IPS-18c (cell line): ENCODE measurements at regions not wholly inside any gene's neighbourhood (a gene's known extent, or its start where the extent isn't known, plus 50 kb on each side); places are given as distances from the start of the nearest gene placed in this dataset.
"Not testable (repeated sequence)": the region's sequence is repeated elsewhere in the genome, so short reads cannot be mapped to it uniquely, and the experiment has no call there.

Experiments used
- H3K4me3 ChIP-seq: 2 replicates; pipeline ENCODE4 v1.7.0; 2013; ENCODE audit warnings: low read depth, mild to moderate bottlenecking, low read length, moderate library complexity; ENCODE audit not compliant: insufficient read depth
- H3K9me3 ChIP-seq: one replicate; pipeline ENCODE4 v1.6.1; 2013; ENCODE audit warnings: mild to moderate bottlenecking, low read length, moderate library complexity; ENCODE audit not compliant: control insufficient read depth, insufficient read depth

- H3K9me3 ChIP-seq: peaks cover 4% of the 10 kb centered on the region
Measured at GRCh38 chr14:99026471-99026870, 245.5 kb downstream of the BCL11B start.

DNA sequence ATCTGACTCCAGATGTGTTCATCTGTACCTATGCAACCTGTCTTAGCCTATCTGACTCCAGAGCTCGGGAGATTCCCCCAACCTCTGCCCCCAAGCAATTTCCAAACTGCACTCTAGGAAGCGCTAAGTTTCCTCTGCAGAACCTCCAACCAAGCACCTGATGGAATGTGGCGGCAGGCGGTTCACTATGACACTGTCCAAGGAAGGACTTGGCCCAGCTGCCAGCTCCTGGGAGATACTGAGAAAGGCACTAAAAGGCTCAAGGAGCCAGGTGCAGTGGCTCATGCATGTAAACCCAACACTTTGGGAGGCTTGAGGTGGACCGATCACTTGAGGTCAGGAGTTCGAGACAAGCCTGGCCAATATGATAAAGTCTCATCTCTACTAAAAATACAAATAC is 244.0 kb downstream of the BCL11B start:
- no peak overlapping the region for H3K4me3 ChIP-seq

More at GRCh38 chr14:99026471-99026870, 245.5 kb downstream of the BCL11B start:
- no peak overlapping the region for H3K4me3 ChIP-seq

DNA sequence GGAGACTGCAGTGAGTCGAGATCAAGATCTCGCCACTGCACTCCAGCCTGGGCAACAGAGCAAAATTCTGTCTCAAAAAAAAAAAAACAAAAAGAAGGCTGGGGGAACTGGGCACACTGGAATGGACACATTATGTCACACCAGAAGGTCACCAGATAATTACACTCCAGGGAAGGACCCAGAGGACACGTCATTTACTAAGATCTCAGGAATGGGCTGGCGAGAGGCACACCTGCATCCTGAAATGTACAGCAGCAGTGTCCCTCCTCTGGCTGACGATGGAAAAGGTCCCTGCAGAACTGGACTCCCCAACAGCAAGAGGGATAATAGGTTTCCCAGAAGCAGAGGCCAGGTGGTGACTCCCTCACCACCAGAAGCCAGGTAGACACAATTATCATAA is 243.5 kb downstream of the BCL11B start:
- Histone ChIP-seq H3K9me3 (peaks cover 6% of the 10 kb centered on the region), H3K4me3 (no peak overlapping the region)

More for the DNA sequence above, 244.0 kb downstream of the BCL11B start:
- peaks cover 6% of the 10 kb centered on the region for H3K9me3 ChIP-seq

GRCh38 chr14:99029145-99029915 is 242.7 kb downstream of the BCL11B start:
- no peak overlapping the region for H3K4me3 ChIP-seq
- H3K9me3 ChIP-seq: peaks cover 6% of the 10 kb centered on the region

GRCh38 chr14:99029916-99030305 is 242.1 kb downstream of the BCL11B start:
- H3K4me3 ChIP-seq: no peak overlapping the region

DNA sequence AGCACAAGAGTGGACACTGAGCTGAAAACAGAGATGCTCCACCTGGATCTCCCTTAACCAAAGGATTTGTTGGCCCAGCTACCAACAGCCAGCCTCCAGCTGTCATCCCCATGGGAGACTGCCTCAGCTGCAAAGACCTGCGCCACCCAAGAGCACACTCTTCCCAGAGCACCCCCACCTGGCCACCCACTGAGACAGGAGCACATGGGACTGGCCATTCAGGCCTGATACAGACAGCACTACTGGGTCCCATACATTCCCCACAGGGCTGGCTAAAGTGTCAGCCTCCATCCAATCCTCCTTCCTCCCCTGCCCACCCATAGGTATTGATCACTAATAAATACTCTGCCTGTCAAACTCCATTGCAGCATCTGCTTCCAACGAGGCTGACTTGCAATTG is 241.5 kb downstream of the BCL11B start:
- no peak overlapping the region for H3K4me3 ChIP-seq
- H3K9me3 ChIP-seq: peaks cover 6% of the 10 kb centered on the region

More at GRCh38 chr14:99029916-99030305, 242.1 kb downstream of the BCL11B start:
- H3K9me3 ChIP-seq: peaks cover 6% of the 10 kb centered on the region

DNA sequence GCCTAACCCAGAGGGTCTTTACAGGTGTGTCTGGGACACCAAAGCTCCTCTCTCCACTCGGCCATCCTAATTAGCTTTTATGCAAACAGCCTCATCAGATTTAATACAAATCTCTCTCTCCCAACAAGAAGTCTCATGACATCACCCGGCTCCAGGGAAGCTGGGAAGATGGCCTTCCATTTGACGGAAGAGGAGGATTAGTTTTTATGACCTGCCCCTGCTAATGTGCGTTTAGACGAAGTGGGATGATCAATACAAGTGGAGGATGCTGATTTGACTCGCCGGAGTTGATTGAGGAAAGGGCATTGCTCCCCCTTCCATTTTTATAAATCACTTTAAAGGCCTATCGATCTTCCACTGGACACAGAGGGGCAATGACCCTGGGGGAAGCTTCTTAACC is 239.2 kb downstream of the BCL11B start:
- Histone ChIP-seq H3K4me3 (no peak overlapping the region), H3K9me3 (peaks cover 2% of the 10 kb centered on the region)

- H3K9me3 ChIP-seq: peaks cover 2% of the 10 kb centered on the region
- H3K4me3 ChIP-seq: no peak overlapping the region
Measured at GRCh38 chr14:99033951-99034350, 238.0 kb downstream of the BCL11B start.

DNA sequence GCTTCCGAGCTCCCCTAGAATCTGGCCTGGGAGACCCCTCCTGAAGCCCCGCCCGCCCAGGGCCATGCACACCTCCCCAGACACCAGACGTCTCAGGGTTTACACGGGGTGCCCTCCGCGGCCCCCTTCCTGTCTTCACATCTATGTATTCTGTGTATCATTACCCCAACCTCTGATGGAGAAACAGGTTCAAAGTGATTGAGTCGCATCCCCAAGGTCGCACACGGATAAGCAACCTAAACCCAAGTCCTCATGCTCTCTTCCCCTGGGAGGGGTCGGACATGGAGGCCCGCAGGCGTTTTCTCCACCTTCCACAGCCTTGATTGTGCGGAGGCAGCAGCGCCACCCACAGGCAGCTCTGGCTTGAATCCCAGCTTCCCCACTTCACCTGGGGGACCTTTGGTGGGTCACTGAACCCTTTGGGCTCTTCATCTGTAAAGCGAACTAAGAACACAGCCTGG is 237.3 kb downstream of the BCL11B start:
- Histone ChIP-seq H3K4me3 (no peak overlapping the region), H3K9me3 (peaks cover 2% of the 10 kb centered on the region)

DNA sequence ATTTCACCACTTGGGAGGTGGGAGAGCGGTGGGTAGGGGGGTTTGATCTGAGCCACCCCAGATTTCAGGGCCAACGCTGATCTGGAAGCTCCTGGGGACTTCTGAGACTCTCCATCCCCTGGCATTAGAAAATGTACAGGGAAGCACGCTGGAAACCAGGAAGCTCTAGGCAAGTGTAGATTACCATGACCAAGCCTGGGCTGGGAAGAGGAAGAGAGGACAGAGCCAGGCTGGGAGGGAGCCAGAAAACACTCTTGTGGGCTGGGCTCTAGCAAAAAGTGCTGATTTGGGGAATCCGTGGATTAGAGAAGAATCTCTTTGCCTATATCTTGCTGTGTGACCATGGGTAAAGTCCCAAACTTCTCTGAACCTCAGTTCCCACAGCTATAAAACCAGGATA is 236.7 kb downstream of the BCL11B start:
- H3K9me3 ChIP-seq: peaks cover 2% of the 10 kb centered on the region
- H3K4me3 ChIP-seq: no peak overlapping the region

GRCh38 chr14:99035712-99036610 is 236.0 kb downstream of the BCL11B start:
- peaks cover 2% of the 10 kb centered on the region for H3K9me3 ChIP-seq
- H3K4me3 ChIP-seq: no peak overlapping the region

GRCh38 chr14:99036611-99037293 is 235.2 kb downstream of the BCL11B start:
- Histone ChIP-seq H3K9me3 (peaks cover 2% of the 10 kb centered on the region), H3K4me3 (no peak overlapping the region)

GRCh38 chr14:99037326-99037725 is 234.7 kb downstream of the BCL11B start:
- not testable (repeated sequence) for H3K9me3 ChIP-seq, H3K4me3 ChIP-seq

GRCh38 chr14:99037777-99038430 is 234.1 kb downstream of the BCL11B start:
- Histone ChIP-seq H3K4me3 (no peak overlapping the region), H3K9me3 (no peaks in the 10 kb centered on the region)

DNA sequence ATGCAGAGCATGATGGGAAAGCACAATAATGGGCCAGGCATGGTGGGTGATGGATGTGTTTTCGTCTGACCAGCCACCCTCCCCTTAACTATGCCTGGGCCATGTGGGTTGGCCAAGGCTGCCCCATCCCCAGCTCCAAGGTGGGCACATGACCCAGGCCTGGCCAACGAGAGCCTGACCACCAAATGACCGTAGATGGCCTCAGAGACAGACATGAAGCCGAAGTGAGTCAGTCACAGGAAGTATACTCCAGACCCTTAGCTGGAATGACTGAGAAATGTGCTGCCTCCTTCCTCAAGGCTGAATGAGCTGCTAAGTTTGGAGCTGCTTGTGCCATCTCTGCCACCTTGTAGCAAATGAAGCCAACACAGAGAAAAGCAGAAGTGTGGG is 233.6 kb downstream of the BCL11B start:
- H3K9me3 ChIP-seq: no peaks in the 10 kb centered on the region
- H3K4me3 ChIP-seq: no peak overlapping the region

- H3K9me3 ChIP-seq: no peaks in the 10 kb centered on the region
Measured at GRCh38 chr14:99039331-99040041, 232.5 kb downstream of the BCL11B start.

More at GRCh38 chr14:99039331-99040041, 232.5 kb downstream of the BCL11B start:
- H3K4me3 ChIP-seq: no peak overlapping the region
